DND-41 (cell line): ENCODE measurements at regions not wholly inside any gene's neighbourhood (a gene's known extent, or its start where the extent isn't known, plus 50 kb on each side); places are given as distances from the start of the nearest gene placed in this dataset.

ENCODE experiments used
- CTCF ChIP-seq: IDR thresholded peaks from 2 replicates; pipeline ENCODE4 v1.5.1; 2012; ENCODE audit warnings: borderline replicate concordance, low read length, moderate library complexity, mild to moderate bottlenecking; ENCODE audit not compliant: poor library complexity, severe bottlenecking; ENCODE audit errors: extremely low read depth
- EZH2 ChIP-seq: IDR thresholded peaks from 3 replicates; pipeline ENCODE4 v1.6.1; 2012; ENCODE audit warnings: borderline replicate concordance, low read depth, mild to moderate bottlenecking, moderate library complexity, low read length, inconsistent platforms; ENCODE audit not compliant: severe bottlenecking

- TF ChIP-seq CTCF = no peak
- TF ChIP-seq EZH2 = no peak
Measured at GRCh38 chr11:91800208-91800914, 424.3 kb upstream of the FAT3 start.
